Stimulated activated naive CD4-positive, alpha-beta T cell (primary cell): ENCODE measurements at regions not wholly inside any gene's neighbourhood (a gene's known extent, or its start where the extent isn't known, plus 50 kb on each side); places are given as distances from the start of the nearest gene placed in this dataset.

Experiments
- DNase-seq, 6 experiments: peaks; one replicate each; lab custom pipeline; 2025; lab: John Stamatoyannopoulos, UW

- DNase-seq, result no peak
Observed at GRCh38 chr1:5598824-5599395, 393.3 kb downstream of the NPHP4 start.

DNA sequence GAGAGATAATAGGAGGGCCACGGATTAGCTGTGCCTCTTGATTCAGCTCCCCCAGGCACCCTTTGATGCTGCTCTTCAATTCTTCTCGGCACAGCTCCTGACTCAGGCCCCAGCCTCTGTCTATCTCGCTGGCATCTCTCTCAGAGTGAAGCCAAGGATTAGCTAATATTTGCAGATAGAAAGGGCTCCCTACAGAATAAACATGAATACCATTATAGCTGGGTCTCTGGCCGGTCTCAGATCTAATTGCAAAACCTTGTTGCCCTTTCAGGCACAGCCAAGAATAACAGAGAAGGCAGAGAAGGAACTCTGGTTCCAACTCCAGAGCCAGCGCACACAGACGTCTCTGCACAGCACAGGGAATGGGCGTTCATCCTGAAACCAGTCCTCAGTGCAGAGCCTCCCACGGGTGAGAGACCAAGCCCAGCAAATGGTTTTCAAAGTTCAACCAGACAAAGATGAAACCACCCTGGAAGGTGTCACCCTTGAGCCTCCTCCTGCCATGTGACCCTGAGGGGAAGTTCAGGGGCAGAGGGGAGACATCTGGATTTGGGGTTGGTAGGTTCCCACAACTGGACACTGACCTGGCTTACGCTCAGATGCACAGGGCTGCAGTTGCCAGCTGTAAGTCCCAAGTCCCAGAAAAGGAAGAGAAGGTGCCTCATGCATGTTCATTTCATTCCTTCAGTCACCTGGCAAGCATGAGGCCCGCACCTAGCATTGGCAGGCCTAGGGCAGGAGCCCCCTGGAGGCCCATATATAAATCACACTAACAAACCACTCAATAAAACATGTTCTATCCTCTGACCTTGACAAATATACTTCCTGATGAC is 394.0 kb downstream of the NPHP4 start:
- DNase-seq, result no peak

- no peak for DNase-seq
Observed at GRCh38 chr1:5597171-5597850, 394.9 kb downstream of the NPHP4 start.

DNA sequence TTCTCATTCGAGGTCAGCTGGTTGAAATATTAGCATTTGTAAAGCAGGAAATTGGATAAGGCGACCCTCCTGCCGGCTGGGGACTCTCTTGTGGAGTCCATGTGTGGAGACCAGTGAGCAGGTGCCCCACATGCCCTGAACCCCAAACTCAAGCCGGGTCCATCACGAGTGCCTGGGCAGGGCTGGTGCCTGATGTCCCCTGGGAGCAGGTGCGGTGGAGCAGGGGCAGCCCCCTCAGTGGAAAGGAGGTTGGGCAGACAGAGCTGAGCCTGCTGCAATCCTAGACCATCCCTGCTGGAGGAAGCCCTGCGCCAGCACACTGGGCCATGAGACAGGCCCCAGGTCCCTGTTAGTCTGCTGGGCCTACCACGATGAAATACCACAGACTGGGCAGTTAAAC is 395.6 kb downstream of the NPHP4 start:
- no peak for DNase-seq

DNA sequence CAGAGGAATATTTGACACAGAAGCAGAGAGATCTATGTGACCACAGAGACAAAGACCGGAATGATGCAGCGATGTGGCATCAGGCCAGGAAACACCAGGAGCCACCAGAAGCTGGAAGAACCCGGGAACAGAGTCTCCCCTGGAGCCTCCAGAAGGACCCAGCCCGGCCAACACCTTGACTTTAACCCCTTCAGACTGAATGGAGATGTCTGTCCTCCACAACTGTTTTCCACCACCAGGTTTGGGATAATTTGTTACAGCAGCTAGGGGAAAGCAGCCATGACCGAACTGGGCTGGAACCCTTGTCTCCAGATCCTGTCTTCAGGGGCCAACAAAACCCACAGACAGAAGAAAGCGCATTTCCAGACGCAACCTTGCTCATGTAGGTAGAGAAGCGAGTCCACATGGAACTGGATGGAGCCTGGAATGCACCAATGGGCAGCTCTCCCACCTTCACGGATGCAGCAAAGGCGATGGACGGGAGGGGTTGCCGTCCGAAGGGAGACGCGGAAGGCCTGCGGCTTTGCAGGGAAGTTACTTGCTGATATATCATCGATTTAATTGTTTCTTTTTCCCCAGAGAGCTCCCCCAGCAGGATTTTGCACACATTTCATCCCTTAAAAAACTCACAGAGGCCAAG is 396.6 kb downstream of the NPHP4 start:
- no peak for DNase-seq

- DNase-seq, result no peak
Observed at GRCh38 chr1:5594056-5594956, 397.9 kb downstream of the NPHP4 start.

- DNase-seq, result no peak
Observed at GRCh38 chr1:5590717-5591116, 401.5 kb downstream of the NPHP4 start.

DNA sequence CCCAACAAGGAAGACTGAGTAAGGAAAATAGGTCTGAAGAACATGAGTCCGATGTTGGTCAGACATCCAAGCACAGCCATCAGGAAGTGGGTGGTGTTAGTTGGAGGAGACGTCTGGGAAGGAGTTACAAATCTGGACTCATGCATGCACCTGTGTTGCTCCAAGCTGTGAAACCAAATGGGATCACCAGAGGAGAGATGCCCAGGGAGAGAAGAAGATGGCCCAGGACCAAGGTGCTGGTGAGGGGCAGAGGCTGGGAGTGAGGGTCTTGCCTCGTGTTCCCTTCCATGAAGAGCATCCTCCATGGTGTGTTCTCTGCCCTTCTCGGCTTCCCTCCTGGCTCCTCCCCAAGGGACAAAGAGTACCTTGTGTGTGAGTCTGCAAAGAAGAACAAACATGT is 405.6 kb downstream of the NPHP4 start:
- DNase-seq, result no peak

- DNase-seq, result no peak
Observed at GRCh38 chr1:5585256-5585655, 407.0 kb downstream of the NPHP4 start.

DNA sequence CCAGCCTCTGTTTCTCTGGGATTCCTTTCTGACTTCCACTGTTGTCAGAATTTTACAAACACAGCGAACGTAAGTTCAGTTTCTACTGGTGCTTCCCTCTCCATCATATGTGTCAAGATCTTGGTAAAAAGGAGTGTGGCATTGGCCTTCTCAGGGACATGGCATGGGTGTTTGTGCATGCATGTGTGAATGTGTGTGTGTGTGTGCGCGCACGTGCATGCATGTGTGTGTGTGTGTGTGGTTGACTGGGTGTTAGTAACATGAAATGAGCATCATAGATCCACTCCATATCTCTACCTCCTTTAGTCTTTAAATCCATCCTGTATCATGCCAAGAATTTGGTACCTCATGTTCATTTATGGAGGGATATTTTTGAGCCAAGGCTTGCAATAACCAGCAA is 411.3 kb downstream of the NPHP4 start:
- no peak for DNase-seq

GRCh38 chr1:5579966-5580365 is 412.3 kb downstream of the NPHP4 start:
- DNase-seq, result no peak

DNA sequence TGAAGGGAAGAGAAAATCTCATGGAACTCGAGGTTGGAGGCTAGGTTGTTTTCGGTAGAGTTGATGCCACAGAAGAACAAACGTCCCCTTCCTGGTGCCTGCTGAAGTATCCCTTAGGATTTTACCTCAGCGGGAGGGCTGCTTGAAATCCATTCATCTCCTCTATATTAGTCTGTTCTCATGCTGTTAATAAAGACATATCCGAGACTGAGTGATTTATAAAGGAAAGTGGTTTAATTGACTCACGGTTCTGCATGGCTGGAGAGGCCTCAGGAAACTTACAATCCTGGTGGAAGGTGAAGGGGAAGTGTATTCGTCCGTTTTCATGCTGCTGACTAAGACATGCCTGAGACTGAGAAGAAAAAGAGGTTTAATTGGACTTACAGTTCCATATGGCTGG is 413.5 kb downstream of the NPHP4 start:
- DNase-seq, result no peak

- no peak for DNase-seq
Observed at GRCh38 chr1:5577255-5578040, 414.8 kb downstream of the NPHP4 start.

DNA sequence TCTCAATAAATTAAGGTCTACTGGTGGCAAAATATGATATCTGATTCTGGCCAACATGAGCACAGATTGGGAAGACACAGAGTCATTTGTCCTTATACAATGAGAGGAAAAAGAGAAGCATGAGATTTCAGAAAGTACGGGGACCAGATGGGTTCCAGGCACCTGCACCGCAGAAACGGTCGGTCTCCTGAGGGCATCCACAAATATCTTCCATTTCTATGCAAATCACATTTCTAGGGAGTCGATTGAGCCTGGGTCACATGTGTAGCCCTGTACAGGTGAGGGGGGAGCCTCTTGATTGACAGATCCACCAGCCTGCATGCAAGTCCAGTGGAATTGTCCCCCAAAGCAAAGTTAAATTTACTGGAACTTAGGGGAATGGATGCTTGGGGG is 415.6 kb downstream of the NPHP4 start:
- no peak for DNase-seq

DNA sequence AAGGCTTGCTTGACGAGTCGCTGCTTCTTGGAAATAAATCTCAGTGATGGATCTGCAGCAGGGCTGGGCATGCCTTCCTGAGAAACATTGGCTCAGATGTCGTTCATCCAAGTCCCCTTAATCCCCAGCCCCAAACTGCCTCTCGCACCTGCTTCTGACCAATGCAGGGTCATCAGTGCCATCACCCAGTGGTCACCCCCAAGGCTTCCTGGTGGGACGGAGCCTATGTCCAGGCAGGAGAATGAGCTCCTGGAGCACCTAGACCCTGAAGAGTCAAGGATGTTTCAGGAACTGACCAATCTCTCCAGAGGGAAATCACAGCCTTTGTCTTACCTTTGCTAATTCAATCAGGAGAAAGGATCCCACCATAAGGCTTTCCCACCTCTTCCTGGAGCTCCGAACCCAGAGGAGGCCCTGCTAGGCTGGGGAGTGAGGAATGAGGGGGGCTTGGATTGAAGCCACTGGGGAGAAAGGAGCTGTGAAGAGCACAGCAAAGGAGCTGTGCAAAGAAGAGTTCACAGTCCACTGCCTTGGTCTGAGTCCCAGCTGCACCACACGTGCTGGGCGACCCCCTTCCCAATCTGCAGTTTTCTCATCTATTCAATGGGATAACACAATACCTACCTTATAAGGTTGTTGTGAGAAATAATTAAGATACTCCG is 416.1 kb downstream of the NPHP4 start:
- no peak for DNase-seq

- no peak for DNase-seq
Observed at GRCh38 chr1:5575396-5575940, 416.8 kb downstream of the NPHP4 start.

GRCh38 chr1:5574641-5575040 is 417.6 kb downstream of the NPHP4 start:
- no peak for DNase-seq

DNA sequence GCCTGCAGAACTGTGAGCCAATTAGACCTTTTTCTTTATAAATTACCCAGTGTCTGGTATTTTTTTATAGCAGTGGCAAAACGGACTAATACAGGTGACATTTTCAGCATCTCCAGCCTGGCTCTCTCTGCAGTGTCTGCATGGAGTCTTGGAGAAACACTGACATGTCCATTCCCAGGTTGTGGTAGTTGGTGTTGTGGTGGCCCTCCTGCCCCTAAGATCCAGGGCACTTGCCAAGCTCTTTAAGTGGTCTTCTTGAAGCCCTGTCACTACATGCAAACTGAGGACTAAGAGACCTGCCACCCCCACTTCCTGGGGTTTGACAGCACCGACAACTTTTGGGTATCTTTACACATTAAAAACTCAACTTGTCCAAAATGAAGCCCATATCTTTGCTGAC is 419.4 kb downstream of the NPHP4 start:
- no peak for DNase-seq

DNA sequence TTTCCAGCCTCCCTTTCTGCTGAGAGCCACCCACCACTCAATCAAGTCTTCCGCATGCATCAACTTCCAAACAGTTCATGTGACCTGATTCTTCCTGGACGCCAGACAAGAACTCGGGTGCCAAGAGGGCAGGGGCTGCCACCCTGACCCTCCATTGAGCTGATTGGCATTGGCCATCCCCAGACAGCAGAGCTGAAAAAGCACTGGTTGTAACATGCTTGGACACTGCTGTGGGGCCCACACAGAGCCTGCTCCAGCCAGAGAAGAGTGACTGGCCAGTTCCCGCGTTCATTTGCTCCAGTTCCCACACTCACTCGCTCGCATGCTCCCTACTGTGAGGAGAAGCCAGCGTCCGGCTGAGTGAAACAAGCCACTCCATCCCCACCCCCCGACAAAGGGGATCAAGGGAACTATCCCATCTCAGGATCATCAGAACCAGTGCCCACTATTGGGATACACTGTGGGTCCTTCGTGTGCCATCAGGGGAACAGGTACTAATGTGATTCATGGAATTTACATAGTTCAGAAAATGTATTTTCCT is 420.3 kb downstream of the NPHP4 start:
- no peak for DNase-seq

DNA sequence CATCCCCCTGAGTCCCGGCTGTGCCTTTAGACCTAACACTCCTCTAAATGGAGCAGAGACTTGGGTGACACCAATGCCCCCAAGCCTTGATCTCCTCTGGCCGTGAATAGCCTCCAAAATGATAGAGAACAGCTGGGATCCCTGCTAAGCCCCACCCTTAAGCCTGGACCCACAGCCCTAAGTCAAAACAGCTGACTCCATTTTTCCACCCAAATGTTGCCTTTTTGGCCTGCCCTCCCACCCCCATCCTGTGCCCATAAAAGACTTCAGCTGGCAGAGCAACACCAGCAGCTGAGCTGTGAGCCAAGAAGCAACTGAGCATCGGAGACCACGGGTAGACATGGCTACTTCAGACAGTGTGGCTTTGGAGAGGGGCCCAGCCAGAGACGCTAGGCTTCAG is 420.8 kb downstream of the NPHP4 start:
- no peak for DNase-seq
